ENCODE measurements at regions not wholly inside any gene's neighbourhood (a gene's known extent, or its start where the extent isn't known, plus 50 kb on each side); places are given as distances from the start of the nearest gene placed in this dataset.

DNA sequence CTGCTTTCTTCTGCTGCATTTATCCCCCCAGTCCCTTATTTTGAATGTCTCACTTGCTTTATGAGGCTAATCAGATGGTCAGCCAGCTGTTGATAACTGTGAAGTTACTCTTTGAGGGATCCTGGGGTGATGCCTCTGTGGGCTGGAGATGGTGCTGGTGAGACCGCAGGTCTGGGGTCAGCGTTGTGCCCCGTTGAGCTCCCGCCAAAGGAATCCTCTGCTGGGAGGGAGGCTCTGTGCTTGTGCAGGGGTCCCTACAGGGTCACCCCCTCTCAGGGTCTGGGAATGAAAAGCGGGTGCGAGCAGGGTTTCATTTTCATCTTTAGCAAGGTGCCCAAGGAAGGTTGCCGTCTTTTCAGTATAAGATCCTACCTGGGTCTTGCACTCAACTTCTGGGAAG is 161.2 kb upstream of the RTL1 start:
- intact Hi-C loops (cut with micrococcal nuclease), result no loop called here
- Mint-ChIP-seq H3K4me3 (ENCODE audit: unreplicated experiment) (no peak overlapping the region), H3K36me3 (ENCODE audit: insufficient read depth, unreplicated experiment) (no peaks in the 10 kb centered on the region), H3K9me3 (ENCODE audit: unreplicated experiment) (no peaks in the 10 kb centered on the region), H3K27me3 (ENCODE audit: insufficient read depth, unreplicated experiment) (no peaks in the 10 kb centered on the region), H3K4me1 (ENCODE audit: insufficient read depth, unreplicated experiment) (no peaks in the 10 kb centered on the region), H3K27ac (ENCODE audit: low read depth, unreplicated experiment) (no peak overlapping the region)
- no TSS peak for BruUV-seq (replicated peaks)
- ChIA-PET CTCF (no interaction called here), POLR2A (interaction anchor here (0.7 kb wide), 1 partner anchor 323 kb away, joined by 3 read pairs; no protein-coding TSS in a partner anchor)
- no peak for DNase-seq (ENCODE audit: unreplicated experiment)
- no peak for TF ChIP-seq CTCF (IDR thresholded peaks at IDR 0.05; ENCODE audit: unreplicated experiment)

DNA sequence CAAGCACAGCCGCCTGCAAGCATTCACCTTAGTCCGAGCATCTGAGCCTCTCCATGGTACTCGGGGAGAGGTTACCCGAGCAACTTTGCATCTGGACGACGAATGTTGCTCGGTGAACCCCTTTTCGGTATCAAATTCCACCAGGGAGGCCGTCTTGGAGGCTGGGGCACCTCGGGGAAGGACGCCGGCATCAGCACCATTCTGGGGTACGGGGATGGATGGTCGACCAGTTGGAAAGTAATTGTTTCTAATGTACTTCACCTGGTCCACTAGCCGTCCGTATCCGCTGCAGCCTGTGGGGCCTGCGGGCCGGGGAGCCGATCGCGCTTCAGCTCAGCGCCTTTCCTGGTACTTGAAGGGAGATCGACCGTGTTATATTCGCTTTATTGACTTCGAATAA is 161.7 kb upstream of the RTL1 start:
- Mint-ChIP-seq H3K4me1 (ENCODE audit: insufficient read depth, unreplicated experiment) (no peaks in the 10 kb centered on the region), H3K36me3 (ENCODE audit: insufficient read depth, unreplicated experiment) (no peaks in the 10 kb centered on the region), H3K4me3 (ENCODE audit: unreplicated experiment) (no peak overlapping the region), H3K27ac (ENCODE audit: low read depth, unreplicated experiment) (no peak overlapping the region), H3K9me3 (ENCODE audit: unreplicated experiment) (no peaks in the 10 kb centered on the region), H3K27me3 (ENCODE audit: insufficient read depth, unreplicated experiment) (no peaks in the 10 kb centered on the region)
- intact Hi-C loops (cut with micrococcal nuclease), result no loop called here
- DNase-seq (ENCODE audit: unreplicated experiment), result no peak
- BruUV-seq (replicated peaks), result no TSS peak
- no peak for TF ChIP-seq CTCF (IDR thresholded peaks at IDR 0.05; ENCODE audit: unreplicated experiment)
- CTCF ChIA-PET, result no interaction called here
- POLR2A ChIA-PET, result interaction anchor here (0.7 kb wide), 1 partner anchor 322 kb away, joined by 3 read pairs; no protein-coding TSS in a partner anchor

GRCh38 chr14:101065696-101066694 is 162.5 kb upstream of the RTL1 start:
- ChIA-PET CTCF (no interaction called here), POLR2A (no interaction called here)
- intact Hi-C loops (cut with micrococcal nuclease), result no loop called here
- no peaks in the 10 kb centered on the region for H3K36me3 Mint-ChIP-seq (ENCODE audit: insufficient read depth, unreplicated experiment)
- H3K27ac Mint-ChIP-seq (ENCODE audit: low read depth, unreplicated experiment), result no peak overlapping the region
- no peak overlapping the region for H3K4me3 Mint-ChIP-seq (ENCODE audit: unreplicated experiment)
- H3K27me3 Mint-ChIP-seq (ENCODE audit: insufficient read depth, unreplicated experiment), result no peaks in the 10 kb centered on the region
- no peak for TF ChIP-seq CTCF (IDR thresholded peaks at IDR 0.05; ENCODE audit: unreplicated experiment)
- H3K9me3 Mint-ChIP-seq (ENCODE audit: unreplicated experiment), result no peaks in the 10 kb centered on the region
- no TSS peak for BruUV-seq (replicated peaks)
- H3K4me1 Mint-ChIP-seq (ENCODE audit: insufficient read depth, unreplicated experiment), result no peaks in the 10 kb centered on the region
- no peak for DNase-seq (ENCODE audit: unreplicated experiment)

DNA sequence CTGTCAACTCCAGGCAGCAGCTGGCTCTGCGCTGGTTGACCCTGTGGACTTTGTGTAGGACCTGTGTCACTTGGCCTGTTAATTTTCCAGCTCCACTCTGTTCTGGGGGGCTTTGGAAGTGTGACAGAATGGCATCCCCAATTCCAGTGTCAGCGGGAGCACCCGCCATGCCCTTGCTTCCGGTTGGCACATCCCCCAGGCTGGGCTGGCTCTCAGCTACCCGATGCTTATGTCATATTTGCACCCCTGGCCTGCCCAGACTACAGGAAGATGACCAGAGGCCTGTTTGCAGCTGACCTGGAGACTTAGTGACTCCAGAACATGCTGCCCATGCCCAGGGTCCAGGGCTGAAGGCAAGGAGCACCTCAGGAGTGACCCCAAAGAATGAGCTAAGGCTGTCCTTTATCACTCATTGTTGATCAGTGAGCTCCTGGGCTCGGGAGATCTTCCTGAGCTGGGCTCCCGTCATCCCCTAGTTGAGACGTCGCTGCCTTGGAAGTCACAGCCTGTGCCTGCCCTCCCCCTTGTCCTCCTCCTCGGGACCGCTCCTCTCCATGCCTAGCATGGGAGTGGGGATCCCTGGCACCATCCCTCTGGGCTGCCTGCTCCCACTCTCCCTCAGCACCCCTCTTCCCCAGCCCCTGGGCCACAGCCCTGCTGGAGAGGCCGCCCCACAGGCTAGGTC is 163.4 kb upstream of the RTL1 start:
- Mint-ChIP-seq H3K36me3 (ENCODE audit: insufficient read depth, unreplicated experiment) (no peaks in the 10 kb centered on the region), H3K27me3 (ENCODE audit: insufficient read depth, unreplicated experiment) (no peaks in the 10 kb centered on the region), H3K27ac (ENCODE audit: low read depth, unreplicated experiment) (no peak overlapping the region), H3K4me1 (ENCODE audit: insufficient read depth, unreplicated experiment) (no peaks in the 10 kb centered on the region), H3K9me3 (ENCODE audit: unreplicated experiment) (no peaks in the 10 kb centered on the region), H3K4me3 (ENCODE audit: unreplicated experiment) (no peak overlapping the region)
- TF ChIP-seq CTCF (IDR thresholded peaks at IDR 0.05; ENCODE audit: unreplicated experiment), result no peak
- ChIA-PET POLR2A (no interaction called here), CTCF (no interaction called here)
- no TSS peak for BruUV-seq (replicated peaks)
- no peak for DNase-seq (ENCODE audit: unreplicated experiment)
- intact Hi-C loops (cut with micrococcal nuclease), result no loop called here
